K562 (cell line): ENCODE measurements at regions not wholly inside any gene's neighbourhood (a gene's known extent, or its start where the extent isn't known, plus 50 kb on each side); places are given as distances from the start of the nearest gene placed in this dataset.

Experiments used
- ATAC-seq: fragments of 200-7000 bp; cut with Tn5 transposase; 3 replicates; pipeline ENCODE4 v1.9.1; 2020; ENCODE audit warnings: moderate library complexity
- BruUV-seq: library from RNA; stranded (reverse); fragments of 400-500 nt; replicated peaks from 2 replicates; lab custom pipeline; 2021; lab: Mats Ljungman, UMichigan
- CTCF ChIA-PET: fragments of 300-600 bp; formaldehyde crosslinking; extraction: SDS; loops from one replicate; lab custom pipeline; 2021; ENCODE audit warnings: low intra/inter-chr PET ratio; lab: Yijun Ruan, JAX
- POLR2A ChIA-PET: fragments of 300-600, 350-650 bp; sonication (Branson Sonifier 250); formaldehyde crosslinking; extraction: SDS; loops from one replicate; lab custom pipeline; 2021; ENCODE audit warnings: antibody characterized with exemption, inconsistent platforms; lab: Yijun Ruan, JAX
- DNase-seq, 4 experiments: peaks; one replicate each; pipeline versions ENCODE4 v3.0.0 to v3.0.0-alpha.2; 2011 to 2018; ENCODE audit warnings: low spot score in 3 of 4, mixed read lengths in 3 of 4; ENCODE audit errors: extremely low read depth in 1 of 4
- FAIRE-seq: peaks from 2 replicates; lab custom pipeline; 2011; peaks lifted over from hg19 to GRCh38; lab: Jason Lieb, UNC
- H2AFZ ChIP-seq: 2 replicates; pipeline ENCODE4 v1.6.0; 2011; ENCODE audit warnings: low read depth, low read length, control low read depth, inconsistent platforms
- H3K27ac ChIP-seq: fragments of 200-600 bp; 3 replicates; pipeline ENCODE4 v1.8.0; 2011; ENCODE audit warnings: low read depth, mild to moderate bottlenecking, control low read depth, inconsistent platforms, low read length, moderate library complexity, mixed read lengths; ENCODE audit errors: extremely low read depth
- H3K27me3 ChIP-seq, 2 experiments: fragments of 300-600 bp in 1 of 2; 2 replicates in 1 of 2; 3 replicates in 1 of 2; pipeline versions ENCODE4 v1.6.0 to v1.8.0; 2011; ENCODE audit warnings: inconsistent platforms in 2 of 2, low read length in 2 of 2, mild to moderate bottlenecking in 1 of 2, mixed read lengths in 1 of 2, moderate library complexity in 1 of 2; ENCODE audit not compliant: control insufficient read depth in 2 of 2, insufficient read depth in 2 of 2
- H3K36me3 ChIP-seq: fragments of 300-600 bp; 3 replicates; pipeline ENCODE4 v1.8.0; 2011; ENCODE audit warnings: mild to moderate bottlenecking, low read length, inconsistent platforms; ENCODE audit not compliant: control insufficient read depth, insufficient read depth
- H3K4me1 ChIP-seq, 2 experiments: fragments of 200-600 bp in 1 of 2; replicated peaks in 1 of 2; 2 replicates in 1 of 2; 3 replicates in 1 of 2; pipeline versions ENCODE4 v1.5.1 to v1.8.0; 2011; ENCODE audit warnings: inconsistent platforms in 2 of 2, low read length in 2 of 2, mild to moderate bottlenecking in 1 of 2, mixed read lengths in 1 of 2, moderate library complexity in 1 of 2; ENCODE audit not compliant: control insufficient read depth in 2 of 2, insufficient read depth in 2 of 2
- H3K4me2 ChIP-seq: 2 replicates; pipeline ENCODE4 v1.6.1; 2011; ENCODE audit warnings: low read length, control low read depth, inconsistent platforms, mixed read lengths; ENCODE audit not compliant: insufficient read depth
- H3K4me3 ChIP-seq: fragments of 200-600 bp; sonication (generic), shearing (Covaris generic); 2 replicates; pipeline ENCODE4 v1.5.1; 2016; ENCODE audit warnings: control low read depth, inconsistent platforms
- H3K79me2 ChIP-seq: fragments of 200-600 bp; 3 replicates; pipeline ENCODE4 v1.8.0; 2011; ENCODE audit warnings: low read length, inconsistent platforms; ENCODE audit not compliant: control insufficient read depth, insufficient read depth
- H3K9ac ChIP-seq, 2 experiments: 2 replicates each; pipeline versions ENCODE4 v1.6.0 to v1.6.1; 2011; ENCODE audit warnings: low read depth in 2 of 2, low read length in 2 of 2, control low read depth in 1 of 2, inconsistent platforms in 1 of 2, mild to moderate bottlenecking in 1 of 2, mixed read lengths in 1 of 2; ENCODE audit not compliant: insufficient read depth in 1 of 2
- H3K9me1 ChIP-seq: one replicate; pipeline ENCODE4 v1.6.0; 2011; ENCODE audit warnings: inconsistent platforms, mild to moderate bottlenecking, low read length, moderate library complexity; ENCODE audit not compliant: control insufficient read depth, insufficient read depth
- H3K9me3 ChIP-seq: replicated peaks from 2 replicates; pipeline ENCODE4 v1.5.1; 2011; ENCODE audit warnings: low read depth, low read length, inconsistent platforms; ENCODE audit not compliant: control insufficient read depth, insufficient read depth
- H4K20me1 ChIP-seq: replicated peaks from 2 replicates; pipeline ENCODE4 v1.6.1; 2011; ENCODE audit warnings: low read length, inconsistent platforms, mixed read lengths; ENCODE audit not compliant: control insufficient read depth, insufficient read depth
- FOXJ2 ChIP-seq: fragments of 200-800 bp; sonication (Bioruptor generic); IDR thresholded peaks from 2 replicates; pipeline ENCODE4 v1.6.1; 2016; ENCODE audit warnings: missing genetic modification characterization, missing compliant biosample characterization
- GATAD2B ChIP-seq: fragments of 450-650 bp; IDR thresholded peaks from 2 replicates; pipeline ENCODE4 v1.6.1; 2017; ENCODE audit warnings: mild to moderate bottlenecking, borderline replicate concordance
- NRF1 ChIP-seq, 2 experiments: fragments of 450-650 bp; IDR thresholded peaks in 1 of 2; conservative IDR thresholded peaks in 1 of 2; 2 replicates each; pipeline ENCODE4 v1.6.1; 2014; ENCODE audit warnings: mild to moderate bottlenecking in 2 of 2
- ZFPM2 ChIP-seq: fragments of 250-450 bp; sonication (Bioruptor Pico); IDR thresholded peaks from 2 replicates; pipeline ENCODE4 v1.5.1; 2022; ENCODE audit warnings: mild to moderate bottlenecking
- whole genome bisulfite sequencing: fragments of 100-300 bp; shearing (Covaris generic); methylation state at CpG from one replicate; pipeline ENCODE4 v1.1.6; 2016; ENCODE audit warnings: low coverage, mixed read lengths; ENCODE audit not compliant: insufficient coverage; ENCODE audit errors: missing lambda C conversion rate; 5-methylcytosine and 5-hydroxymethylcytosine counted together
- in situ Hi-C: fragments of 300-500 bp; cut with MboI; formaldehyde crosslinking; loops from 4 replicates; pipeline ENCODE4 v1.15.0; 2018; ENCODE audit warnings: inconsistent platforms, mixed read lengths
- intact Hi-C: fragments of 100-400 bp; cut with micrococcal nuclease; formaldehyde crosslinking; loops from 2 replicates; pipeline ENCODE4 v1.14.2; 2022
- TF ChIP-seq, protein P1 (sequence below): fragments of 450-650 bp; formaldehyde crosslinking; IDR thresholded peaks from 2 replicates; pipeline ENCODE4 v1.4.0; 2022; ENCODE audit warnings: mild to moderate bottlenecking, moderate library complexity
- TF ChIP-seq, protein P2 (sequence below): fragments of 450-650 bp; IDR thresholded peaks from 2 replicates; pipeline ENCODE4 v1.6.1; 2017; ENCODE audit warnings: antibody characterized with exemption, mild to moderate bottlenecking

DNA sequence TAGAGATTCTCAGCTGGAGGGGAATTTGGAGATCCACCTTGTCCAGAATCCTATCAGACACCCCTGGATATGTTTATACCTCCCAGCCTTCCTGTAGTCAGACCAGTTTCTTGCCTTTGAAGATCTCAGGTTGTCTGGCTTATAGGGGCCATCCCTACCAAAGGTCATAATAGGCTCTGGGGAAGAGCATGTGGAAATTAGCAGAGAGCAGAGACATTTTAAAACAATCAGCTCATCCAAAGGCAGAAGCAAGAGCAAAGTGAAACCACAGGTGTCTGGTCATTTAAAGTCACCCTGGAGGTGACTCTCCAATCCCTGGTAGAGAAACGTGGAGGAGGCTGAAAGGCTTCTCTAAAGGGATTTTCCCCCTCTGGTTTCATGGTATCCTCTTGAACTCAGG is 299.3 kb upstream of the EEF2KMT start:
- H3K36me3 ChIP-seq: no peaks in the 10 kb centered on the region
- H3K27me3 ChIP-seq: peaks cover 0 to 7% of the 10 kb centered on the region in 2 experiments; a peak in 2 of 5 replicates
- H3K27ac ChIP-seq: no peak overlapping the region
- H3K79me2 ChIP-seq: no peaks in the 10 kb centered on the region
- no peak overlapping the region for H3K4me2 ChIP-seq
- in situ Hi-C loops: no loop called here
- no peak overlapping the region for H2AFZ ChIP-seq
- H3K4me3 ChIP-seq: no peak overlapping the region
- no peak for TF ChIP-seq FOXJ2 (tag)
- TF ChIP-seq, protein P1, sequence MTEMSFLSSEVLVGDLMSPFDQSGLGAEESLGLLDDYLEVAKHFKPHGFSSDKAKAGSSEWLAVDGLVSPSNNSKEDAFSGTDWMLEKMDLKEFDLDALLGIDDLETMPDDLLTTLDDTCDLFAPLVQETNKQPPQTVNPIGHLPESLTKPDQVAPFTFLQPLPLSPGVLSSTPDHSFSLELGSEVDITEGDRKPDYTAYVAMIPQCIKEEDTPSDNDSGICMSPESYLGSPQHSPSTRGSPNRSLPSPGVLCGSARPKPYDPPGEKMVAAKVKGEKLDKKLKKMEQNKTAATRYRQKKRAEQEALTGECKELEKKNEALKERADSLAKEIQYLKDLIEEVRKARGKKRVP (CRISPR knock-in tag): no peak
- no peak for TF ChIP-seq NRF1 (conservative IDR thresholded peaks at IDR 0.05 in 1 of 2, IDR thresholded peaks at IDR 0.05 in 1 of 2)
- TF ChIP-seq ZFPM2: no peak
- TF ChIP-seq, protein P2, sequence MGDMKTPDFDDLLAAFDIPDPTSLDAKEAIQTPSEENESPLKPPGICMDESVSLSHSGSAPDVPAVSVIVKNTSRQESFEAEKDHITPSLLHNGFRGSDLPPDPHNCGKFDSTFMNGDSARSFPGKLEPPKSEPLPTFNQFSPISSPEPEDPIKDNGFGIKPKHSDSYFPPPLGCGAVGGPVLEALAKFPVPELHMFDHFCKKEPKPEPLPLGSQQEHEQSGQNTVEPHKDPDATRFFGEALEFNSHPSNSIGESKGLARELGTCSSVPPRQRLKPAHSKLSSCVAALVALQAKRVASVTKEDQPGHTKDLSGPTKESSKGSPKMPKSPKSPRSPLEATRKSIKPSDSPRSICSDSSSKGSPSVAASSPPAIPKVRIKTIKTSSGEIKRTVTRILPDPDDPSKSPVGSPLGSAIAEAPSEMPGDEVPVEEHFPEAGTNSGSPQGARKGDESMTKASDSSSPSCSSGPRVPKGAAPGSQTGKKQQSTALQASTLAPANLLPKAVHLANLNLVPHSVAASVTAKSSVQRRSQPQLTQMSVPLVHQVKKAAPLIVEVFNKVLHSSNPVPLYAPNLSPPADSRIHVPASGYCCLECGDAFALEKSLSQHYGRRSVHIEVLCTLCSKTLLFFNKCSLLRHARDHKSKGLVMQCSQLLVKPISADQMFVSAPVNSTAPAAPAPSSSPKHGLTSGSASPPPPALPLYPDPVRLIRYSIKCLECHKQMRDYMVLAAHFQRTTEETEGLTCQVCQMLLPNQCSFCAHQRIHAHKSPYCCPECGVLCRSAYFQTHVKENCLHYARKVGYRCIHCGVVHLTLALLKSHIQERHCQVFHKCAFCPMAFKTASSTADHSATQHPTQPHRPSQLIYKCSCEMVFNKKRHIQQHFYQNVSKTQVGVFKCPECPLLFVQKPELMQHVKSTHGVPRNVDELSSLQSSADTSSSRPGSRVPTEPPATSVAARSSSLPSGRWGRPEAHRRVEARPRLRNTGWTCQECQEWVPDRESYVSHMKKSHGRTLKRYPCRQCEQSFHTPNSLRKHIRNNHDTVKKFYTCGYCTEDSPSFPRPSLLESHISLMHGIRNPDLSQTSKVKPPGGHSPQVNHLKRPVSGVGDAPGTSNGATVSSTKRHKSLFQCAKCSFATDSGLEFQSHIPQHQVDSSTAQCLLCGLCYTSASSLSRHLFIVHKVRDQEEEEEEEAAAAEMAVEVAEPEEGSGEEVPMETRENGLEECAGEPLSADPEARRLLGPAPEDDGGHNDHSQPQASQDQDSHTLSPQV: no peak
- TF ChIP-seq GATAD2B: no peak
- TF ChIP-seq, all 486 proteins: peak for 0
- DNase-seq (no peak), ATAC-seq (no peak), FAIRE-seq (no peak)
- no peaks in the 10 kb centered on the region for H3K9me1 ChIP-seq
- no peaks in the 10 kb centered on the region for H4K20me1 ChIP-seq
- ChIA-PET POLR2A (no interaction called here), CTCF (no interaction called here)
- no peaks in the 10 kb centered on the region for H3K4me1 ChIP-seq
- H3K9ac ChIP-seq: no peak overlapping the region
- H3K9me3 ChIP-seq: no peaks in the 10 kb centered on the region
- intact Hi-C loops: no loop called here
- BruUV-seq: no TSS peak
- 0% methylated on average over 1 of the region's 1 CpG for WGBS
